HG02885 (cell line): ENCODE measurements at regions not wholly inside any gene's neighbourhood (a gene's known extent, or its start where the extent isn't known, plus 50 kb on each side); places are given as distances from the start of the nearest gene placed in this dataset.
"Not testable (repeated sequence)": the region's sequence is repeated elsewhere in the genome, so short reads cannot be mapped to it uniquely, and the experiment has no call there.

ENCODE experiments used
- ATAC-seq: cut with Tn5 transposase; IDR thresholded peaks from one replicate; pipeline ENCODE4 v1.9.1; 2021; ENCODE audit warnings: mild to moderate bottlenecking; ENCODE audit not compliant: unreplicated experiment, poor library complexity

GRCh38 chr17:27049104-27049784 is 244.7 kb upstream of the WSB1 start:
- ATAC-seq = no peak

- no peak for ATAC-seq
Observed at GRCh38 chr17:27065588-27065987, 228.3 kb upstream of the WSB1 start.

- ATAC-seq = no peak
Observed at GRCh38 chr17:27066315-27066714, 227.6 kb upstream of the WSB1 start.

- no peak for ATAC-seq
Observed at GRCh38 chr17:27069842-27070508, 223.9 kb upstream of the WSB1 start.

- no peak for ATAC-seq
Observed at GRCh38 chr17:27070836-27071235, 223.1 kb upstream of the WSB1 start.

- ATAC-seq = no peak
Observed at GRCh38 chr17:27072885-27073284, 221.0 kb upstream of the WSB1 start.

GRCh38 chr17:27076814-27077213 is 217.1 kb upstream of the WSB1 start:
- ATAC-seq = no peak

GRCh38 chr17:27078296-27078695 is 215.6 kb upstream of the WSB1 start:
- no peak for ATAC-seq

- no peak for ATAC-seq
Observed at GRCh38 chr17:27079660-27080059, 214.3 kb upstream of the WSB1 start.

GRCh38 chr17:27081002-27081638 is 212.8 kb upstream of the WSB1 start:
- no peak for ATAC-seq

- no peak for ATAC-seq
Observed at GRCh38 chr17:27082023-27082774, 211.7 kb upstream of the WSB1 start.

GRCh38 chr17:27082775-27083154 is 211.1 kb upstream of the WSB1 start:
- ATAC-seq = no peak

GRCh38 chr17:27083408-27084185 is 210.3 kb upstream of the WSB1 start:
- no peak for ATAC-seq

GRCh38 chr17:27085517-27085916 is 208.4 kb upstream of the WSB1 start:
- ATAC-seq = no peak

- no peak for ATAC-seq
Observed at GRCh38 chr17:27086526-27086925, 207.4 kb upstream of the WSB1 start.

- ATAC-seq = no peak
Observed at GRCh38 chr17:27087935-27088766, 205.8 kb upstream of the WSB1 start.

- ATAC-seq = no peak
Observed at GRCh38 chr17:27088767-27089078, 205.2 kb upstream of the WSB1 start.

GRCh38 chr17:27089079-27089928 is 204.6 kb upstream of the WSB1 start:
- ATAC-seq = not testable (repeated sequence)

- no peak for ATAC-seq
Observed at GRCh38 chr17:27089929-27090247, 204.0 kb upstream of the WSB1 start.
